ENCODE measurements at regions not wholly inside any gene's neighbourhood (a gene's known extent, or its start where the extent isn't known, plus 50 kb on each side); places are given as distances from the start of the nearest gene placed in this dataset.
A peak's percentile ranks its signal among the peaks of the same experiment; 100 is the strongest.
"Not testable (repeated sequence)": the region's sequence is repeated elsewhere in the genome, so short reads cannot be mapped to it uniquely, and the experiment has no call there.

- peak; percentile 76 for DNase-seq
Observed at GRCh38 chr16:17784073-17784472, 313.3 kb upstream of the XYLT1 start.

GRCh38 chr16:17780181-17780580, 309.4 kb upstream of the XYLT1 start:
- DNase-seq = no peak

- no peak for DNase-seq
Observed at GRCh38 chr16:17777408-17777863, 306.7 kb upstream of the XYLT1 start.

- no peak for DNase-seq
Observed at GRCh38 chr16:17776888-17777287, 306.1 kb upstream of the XYLT1 start.

GRCh38 chr16:17776465-17776864, 305.7 kb upstream of the XYLT1 start:
- no peak for DNase-seq

GRCh38 chr16:17775061-17775460, 304.3 kb upstream of the XYLT1 start:
- DNase-seq = no peak

- peak; percentile 69 for DNase-seq
Observed at GRCh38 chr16:17773698-17774101, 302.9 kb upstream of the XYLT1 start.

GRCh38 chr16:17770104-17770503, 299.3 kb upstream of the XYLT1 start:
- no peak for DNase-seq

GRCh38 chr16:17769065-17769464, 298.3 kb upstream of the XYLT1 start:
- no peak for DNase-seq

- DNase-seq = no peak
Observed at GRCh38 chr16:17768257-17768656, 297.5 kb upstream of the XYLT1 start.

GRCh38 chr16:17766012-17766411, 295.3 kb upstream of the XYLT1 start:
- DNase-seq = no peak

GRCh38 chr16:17759451-17760390, 289.0 kb upstream of the XYLT1 start:
- no peak for DNase-seq

- DNase-seq = no peak
Observed at GRCh38 chr16:17757808-17758207, 287.0 kb upstream of the XYLT1 start.

GRCh38 chr16:17755158-17755557, 284.4 kb upstream of the XYLT1 start:
- no peak for DNase-seq

GRCh38 chr16:17753434-17753833, 282.7 kb upstream of the XYLT1 start:
- no peak for DNase-seq

GRCh38 chr16:17749706-17750105, 278.9 kb upstream of the XYLT1 start:
- DNase-seq = no peak

GRCh38 chr16:17748044-17748719, 277.4 kb upstream of the XYLT1 start:
- DNase-seq = no peak

- DNase-seq = no peak
Observed at GRCh38 chr16:17747081-17747756, 276.5 kb upstream of the XYLT1 start.

GRCh38 chr16:17744921-17745572, 274.3 kb upstream of the XYLT1 start:
- no peak for DNase-seq

- no peak for DNase-seq
Observed at GRCh38 chr16:17743578-17743977, 272.8 kb upstream of the XYLT1 start.

GRCh38 chr16:17743158-17743557, 272.4 kb upstream of the XYLT1 start:
- DNase-seq = no peak

GRCh38 chr16:17735099-17735498, 264.3 kb upstream of the XYLT1 start:
- not testable (repeated sequence) for DNase-seq

- DNase-seq = no peak
Observed at GRCh38 chr16:17729820-17730219, 259.1 kb upstream of the XYLT1 start.
